H1 (cell line): ENCODE measurements at regions not wholly inside any gene's neighbourhood (a gene's known extent, or its start where the extent isn't known, plus 50 kb on each side); places are given as distances from the start of the nearest gene placed in this dataset.

ENCODE experiments used
- CTCF ChIA-PET: fragments of 300-600 bp; sonication (Branson Sonifier 250); formaldehyde crosslinking; loops from one replicate; lab custom pipeline; 2021; ENCODE audit not compliant: partially characterized antibody; lab: Charles Lee
- POLR2A ChIA-PET: fragments of 300-600 bp; sonication (Branson Sonifier 250); formaldehyde crosslinking; loops from one replicate; lab custom pipeline; 2021; ENCODE audit warnings: inconsistent platforms; ENCODE audit not compliant: partially characterized antibody; lab: Charles Lee
- DNase-seq, 2 experiments: peaks; one replicate each; pipeline versions ENCODE4 v3.0.0 to v3.0.0-alpha.2; 2010 to 2022; ENCODE audit warnings: low spot score in 2 of 2, low read depth in 1 of 2, mixed read lengths in 1 of 2
- FAIRE-seq: peaks from 2 replicates; lab custom pipeline; 2011; peaks lifted over from hg19 to GRCh38; lab: Jason Lieb, UNC
- H2AFZ ChIP-seq: 2 replicates; pipeline ENCODE4 v1.8.1; 2012; ENCODE audit warnings: low read length, inconsistent platforms
- H2AK5ac ChIP-seq: 2 replicates; pipeline ENCODE4 v1.6.1; 2013; ENCODE audit warnings: low read depth, low read length
- H2BK120ac ChIP-seq: replicated peaks from 2 replicates; pipeline ENCODE3; 2013; ENCODE audit warnings: low read depth, low read length, inconsistent platforms
- H2BK12ac ChIP-seq: 2 replicates; pipeline ENCODE4 v1.6.1; 2013; ENCODE audit warnings: low read depth, low read length
- H2BK15ac ChIP-seq: 2 replicates; pipeline ENCODE4 v1.6.1; 2013; ENCODE audit warnings: low read length
- H2BK20ac ChIP-seq: 2 replicates; pipeline ENCODE4 v1.6.1; 2013; ENCODE audit warnings: low read length
- H2BK5ac ChIP-seq: 2 replicates; pipeline ENCODE4 v1.6.1; 2013; ENCODE audit warnings: low read depth, low read length
- H3K14ac ChIP-seq: 2 replicates; pipeline ENCODE4 v1.6.1; 2013; ENCODE audit warnings: inconsistent platforms; ENCODE audit not compliant: insufficient read length
- H3K18ac ChIP-seq: 2 replicates; pipeline ENCODE4 v1.6.1; 2013; ENCODE audit warnings: low read length; ENCODE audit errors: extremely low read depth
- H3K23ac ChIP-seq: 2 replicates; pipeline ENCODE4 v1.6.1; 2013; ENCODE audit warnings: inconsistent platforms; ENCODE audit not compliant: insufficient read length
- H3K23me2 ChIP-seq: 2 replicates; pipeline ENCODE4 v1.6.1; 2013; ENCODE audit warnings: low read depth, low read length
- H3K27ac ChIP-seq: 2 replicates; pipeline ENCODE4 v1.6.1; 2011; ENCODE audit warnings: low read depth, low read length, inconsistent platforms
- H3K27me3 ChIP-seq, 4 experiments: replicated peaks in 1 of 4; 1 replicate in 1 of 4; 2 replicates in 3 of 4; pipeline versions ENCODE4 v1.6.1 to v1.8.1; 2011 to 2013; ENCODE audit warnings: low read length in 3 of 4, mild to moderate bottlenecking in 3 of 4, inconsistent platforms in 2 of 4, mixed read lengths in 2 of 4, moderate library complexity in 1 of 4; ENCODE audit not compliant: control insufficient read depth in 3 of 4, insufficient read depth in 3 of 4; ENCODE audit errors: extremely low read depth in 1 of 4
- H3K36me3 ChIP-seq, 4 experiments: 2 replicates each; pipeline versions ENCODE4 v1.6.1 to v1.8.1; 2011 to 2013; ENCODE audit warnings: mild to moderate bottlenecking in 4 of 4, low read length in 3 of 4, moderate library complexity in 2 of 4, control low read depth in 1 of 4, inconsistent platforms in 1 of 4; ENCODE audit not compliant: insufficient read depth in 4 of 4, control insufficient read depth in 2 of 4
- H3K4ac ChIP-seq: replicated peaks from 2 replicates; pipeline ENCODE3; 2013; ENCODE audit warnings: low read length, low read depth, mixed read lengths, inconsistent platforms; ENCODE audit not compliant: insufficient read length
- H3K4me1 ChIP-seq, 4 experiments: replicated peaks in 1 of 4; 1 replicate in 1 of 4; 2 replicates in 3 of 4; pipeline versions ENCODE4 v1.6.1 to v1.8.1; 2011 to 2013; ENCODE audit warnings: low read length in 3 of 4, inconsistent platforms in 2 of 4, mixed read lengths in 1 of 4; ENCODE audit not compliant: insufficient read depth in 4 of 4, control insufficient read depth in 3 of 4
- H3K4me2 ChIP-seq, 2 experiments: 2 replicates each; pipeline versions ENCODE4 v1.6.1 to v1.8.1; 2011 to 2013; ENCODE audit warnings: low read depth in 2 of 2, low read length in 2 of 2, control low read depth in 1 of 2, inconsistent platforms in 1 of 2, mild to moderate bottlenecking in 1 of 2; ENCODE audit not compliant: insufficient read depth in 1 of 2
- H3K4me3 ChIP-seq, 4 experiments: fragments of 200-600, 300-600 bp in 1 of 4; sonication (generic), shearing (Covaris generic), sonication (Bioruptor Twin) in 1 of 4; 2 replicates each; pipeline versions ENCODE4 v1.5.1 to v1.8.1; 2011 to 2016; ENCODE audit warnings: low read length in 4 of 4, low read depth in 3 of 4, control low read depth in 2 of 4, inconsistent platforms in 2 of 4, mild to moderate bottlenecking in 2 of 4, mixed read lengths in 1 of 4, moderate library complexity in 1 of 4; ENCODE audit not compliant: insufficient read depth in 2 of 4; ENCODE audit errors: extremely low read depth in 1 of 4
- H3K56ac ChIP-seq: replicated peaks from 2 replicates; pipeline ENCODE3; 2013; ENCODE audit warnings: low read depth, mild to moderate bottlenecking, mixed read lengths, low read length, inconsistent platforms; ENCODE audit not compliant: insufficient read length
- H3K79me1 ChIP-seq: 2 replicates; pipeline ENCODE4 v1.6.1; 2013; ENCODE audit warnings: low read depth, low read length, control low read depth
- H3K79me2 ChIP-seq, 2 experiments: 2 replicates each; pipeline versions ENCODE4 v1.6.1 to v1.8.1; 2012 to 2013; ENCODE audit warnings: low read length in 2 of 2, mild to moderate bottlenecking in 2 of 2, inconsistent platforms in 1 of 2; ENCODE audit not compliant: insufficient read depth in 2 of 2, control insufficient read depth in 1 of 2
- H3K9ac ChIP-seq, 4 experiments: replicated peaks in 1 of 4; 1 replicate in 1 of 4; 2 replicates in 3 of 4; pipeline versions ENCODE4 v1.6.1 to v1.8.1; 2011 to 2013; ENCODE audit warnings: low read depth in 3 of 4, low read length in 3 of 4, control low read depth in 2 of 4, mild to moderate bottlenecking in 2 of 4, moderate library complexity in 2 of 4, inconsistent platforms in 1 of 4; ENCODE audit errors: extremely low read depth in 1 of 4
- H3K9me3 ChIP-seq, 2 experiments: 2 replicates each; pipeline versions ENCODE4 v1.6.1 to v1.8.1; 2012 to 2013; ENCODE audit warnings: mild to moderate bottlenecking in 2 of 2, moderate library complexity in 2 of 2, control low read depth in 1 of 2, inconsistent platforms in 1 of 2, low read depth in 1 of 2, low read length in 1 of 2, mixed read lengths in 1 of 2; ENCODE audit not compliant: insufficient read depth in 2 of 2
- H4K20me1 ChIP-seq, 2 experiments: replicated peaks in 1 of 2; 2 replicates each; pipeline versions ENCODE3 to v1.8.1; 2011 to 2013; ENCODE audit warnings: inconsistent platforms in 2 of 2, low read length in 2 of 2, mild to moderate bottlenecking in 1 of 2; ENCODE audit not compliant: insufficient read depth in 2 of 2, control insufficient read depth in 1 of 2
- H4K5ac ChIP-seq: 2 replicates; pipeline ENCODE4 v1.6.1; 2013; ENCODE audit warnings: low read length, low read depth, mixed read lengths, inconsistent platforms; ENCODE audit not compliant: insufficient read length
- H4K8ac ChIP-seq: 2 replicates; pipeline ENCODE4 v1.8.0; 2013; ENCODE audit warnings: mild to moderate bottlenecking, moderate library complexity, low read length, inconsistent platforms; ENCODE audit not compliant: insufficient read depth; ENCODE audit errors: extremely low read depth
- H4K91ac ChIP-seq: replicated peaks from 2 replicates; pipeline ENCODE3; 2013; ENCODE audit warnings: low read length, mixed read lengths, inconsistent platforms; ENCODE audit not compliant: insufficient read length
- ASH2L ChIP-seq: fragments of 200-600, 300-600 bp; sonication (generic); IDR thresholded peaks from one replicate; pipeline ENCODE4 v1.7.1; 2017; ENCODE audit warnings: low read length
- BCL11A ChIP-seq, 2 experiments: IDR thresholded peaks; one replicate each; pipeline ENCODE4 v1.6.1; 2011; ENCODE audit warnings: low read depth in 2 of 2, low read length in 2 of 2, mild to moderate bottlenecking in 2 of 2
- CBX8 ChIP-seq: fragments of 300-800, 300-1000 bp; sonication (generic); IDR thresholded peaks from 2 replicates; pipeline ENCODE4 v1.7.1; 2016; ENCODE audit warnings: low read depth, low read length, borderline replicate concordance
- PHF8 ChIP-seq: fragments of 200-600 bp; sonication (generic); conservative IDR thresholded peaks from 2 replicates; pipeline ENCODE4 v1.7.1; 2012; ENCODE audit warnings: low read depth, mild to moderate bottlenecking, inconsistent platforms, low read length, moderate library complexity
- RAD21 ChIP-seq, 2 experiments: IDR thresholded peaks in 1 of 2; conservative IDR thresholded peaks in 1 of 2; 2 replicates each; pipeline ENCODE4 v1.6.1; 2011; ENCODE audit warnings: low read depth in 2 of 2, low read length in 2 of 2, improper control_type of control experiment in 1 of 2, inconsistent platforms in 1 of 2, mild to moderate bottlenecking in 1 of 2, moderate library complexity in 1 of 2
- RFX5 ChIP-seq: IDR thresholded peaks from 2 replicates; pipeline ENCODE4 v1.6.1; 2011; ENCODE audit warnings: low read depth, low read length, improper control_type of control experiment, borderline replicate concordance
- SIRT6 ChIP-seq: IDR thresholded peaks from one replicate; pipeline ENCODE4 v1.7.1; 2012; ENCODE audit warnings: low read length, inconsistent platforms
- SIX5 ChIP-seq: IDR thresholded peaks from 2 replicates; pipeline ENCODE4 v1.6.1; 2011; ENCODE audit warnings: mild to moderate bottlenecking, low read depth, low read length
- TCF12 ChIP-seq: IDR thresholded peaks from 2 replicates; pipeline ENCODE4 v1.6.1; 2011; ENCODE audit warnings: low read depth, mild to moderate bottlenecking, low read length
- WGBS, 2 experiments: shearing (Covaris generic) in 1 of 2; methylation state at CpG; one replicate each; pipeline versions ENCODE4 v1.1.6 to v1.1.7; 2013 to 2015; ENCODE audit warnings: low lambda C conversion rate in 2 of 2, mixed read lengths in 2 of 2, inconsistent platforms in 1 of 2, low coverage in 1 of 2, missing lambda C conversion rate in 1 of 2; ENCODE audit not compliant: insufficient replicate concordance in 2 of 2, insufficient coverage in 1 of 2, insufficient read length in 1 of 2; ENCODE audit errors: extremely low coverage in 1 of 2, missing lambda C conversion rate in 1 of 2; 5-methylcytosine and 5-hydroxymethylcytosine counted together
- TF ChIP-seq, protein P1 (sequence below): IDR thresholded peaks from 2 replicates; pipeline ENCODE4 v1.6.1; 2012; ENCODE audit warnings: low read length, inconsistent platforms
- TF ChIP-seq, protein P2 (sequence below), 3 experiments: IDR thresholded peaks; 1 replicate in 2 of 3; 2 replicates in 1 of 3; pipeline versions ENCODE4 v1.5.1 to v1.6.1; 2011; ENCODE audit warnings: low read length in 3 of 3, mild to moderate bottlenecking in 3 of 3, inconsistent platforms in 2 of 3, low read depth in 1 of 3, moderate library complexity in 1 of 3; ENCODE audit not compliant: insufficient read depth in 1 of 3; ENCODE audit errors: control extremely low read depth in 1 of 3

DNA sequence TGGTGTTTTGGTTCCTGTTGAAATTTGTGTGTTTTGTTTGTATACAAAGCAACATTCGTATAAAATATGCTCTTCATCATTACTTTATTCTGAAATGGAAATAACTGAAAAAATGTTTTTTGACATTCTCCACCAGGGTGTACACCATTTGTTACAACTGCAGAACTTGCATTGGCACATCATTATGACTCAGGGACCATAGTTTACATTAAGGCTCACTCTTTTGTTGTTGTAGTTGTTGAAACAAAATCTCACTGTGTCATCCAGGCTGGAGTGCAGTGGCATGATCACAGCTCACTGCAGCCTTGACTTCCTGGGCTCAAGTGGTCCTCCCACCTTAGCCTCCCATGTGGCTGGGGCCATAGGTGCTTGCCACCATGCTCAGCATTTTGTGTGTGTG, 676.6 kb downstream of the TDRD15 start:
- Histone ChIP-seq H4K5ac (no peak overlapping the region), H3K4ac (no peak overlapping the region), H3K23ac (no peak overlapping the region), H2BK15ac (no peak overlapping the region), H3K18ac (no peak overlapping the region), H2AK5ac (no peak overlapping the region), H3K36me3 (no peaks in the 10 kb centered on the region), H3K4me2 (no peak overlapping the region), H4K91ac (no peak overlapping the region), H4K20me1 (no peaks in the 10 kb centered on the region), H2AFZ (no peak overlapping the region), H4K8ac (no peak overlapping the region), H3K14ac (no peak overlapping the region), H3K56ac (no peak overlapping the region), H3K4me1 (no peaks in the 10 kb centered on the region), H3K4me3 (no peak overlapping the region), H2BK12ac (no peak overlapping the region), H3K79me1 (no peaks in the 10 kb centered on the region), H3K23me2 (no peaks in the 10 kb centered on the region; the same call in 1 of the 2 replicates), H2BK120ac (no peak overlapping the region), H3K79me2 (no peaks in the 10 kb centered on the region), H3K9me3 (no peaks in the 10 kb centered on the region), H2BK20ac (no peak overlapping the region), H3K27me3 (peaks cover 0 to 1% (median 0%) of the 10 kb centered on the region in 4 experiments; a peak in 1 of 7 replicates), H3K9ac (no peak overlapping the region), H3K27ac (no peak overlapping the region), H2BK5ac (no peak overlapping the region)
- FAIRE-seq (no peak), DNase-seq (no peak)
- CTCF ChIA-PET = no interaction called here
- POLR2A ChIA-PET = no interaction called here
- 83% methylated on average over 1 of the region's 1 CpG; no CpG with 5 or more reads in 1 of the 2 experiments for WGBS, 2 experiments
- no peak for TF ChIP-seq SIRT6
- no peak for TF ChIP-seq RFX5
- TF ChIP-seq RAD21 (IDR thresholded peaks at IDR 0.05 in 1 of 2, conservative IDR thresholded peaks at IDR 0.05 in 1 of 2; ENCODE audit: low read depth in 2 of 2, low read length in 2 of 2) = no peak
- no peak for TF ChIP-seq BCL11A (IDR thresholded peaks at IDR 0.05; ENCODE audit: low read depth in 2 of 2, low read length in 2 of 2)
- TF ChIP-seq CBX8 = no peak
- TF ChIP-seq PHF8 = no peak
- TF ChIP-seq TCF12 = no peak
- TF ChIP-seq ASH2L = no peak
- TF ChIP-seq, protein P1, sequence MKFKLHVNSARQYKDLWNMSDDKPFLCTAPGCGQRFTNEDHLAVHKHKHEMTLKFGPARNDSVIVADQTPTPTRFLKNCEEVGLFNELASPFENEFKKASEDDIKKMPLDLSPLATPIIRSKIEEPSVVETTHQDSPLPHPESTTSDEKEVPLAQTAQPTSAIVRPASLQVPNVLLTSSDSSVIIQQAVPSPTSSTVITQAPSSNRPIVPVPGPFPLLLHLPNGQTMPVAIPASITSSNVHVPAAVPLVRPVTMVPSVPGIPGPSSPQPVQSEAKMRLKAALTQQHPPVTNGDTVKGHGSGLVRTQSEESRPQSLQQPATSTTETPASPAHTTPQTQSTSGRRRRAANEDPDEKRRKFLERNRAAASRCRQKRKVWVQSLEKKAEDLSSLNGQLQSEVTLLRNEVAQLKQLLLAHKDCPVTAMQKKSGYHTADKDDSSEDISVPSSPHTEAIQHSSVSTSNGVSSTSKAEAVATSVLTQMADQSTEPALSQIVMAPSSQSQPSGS = no peak
- TF ChIP-seq, protein P2, sequence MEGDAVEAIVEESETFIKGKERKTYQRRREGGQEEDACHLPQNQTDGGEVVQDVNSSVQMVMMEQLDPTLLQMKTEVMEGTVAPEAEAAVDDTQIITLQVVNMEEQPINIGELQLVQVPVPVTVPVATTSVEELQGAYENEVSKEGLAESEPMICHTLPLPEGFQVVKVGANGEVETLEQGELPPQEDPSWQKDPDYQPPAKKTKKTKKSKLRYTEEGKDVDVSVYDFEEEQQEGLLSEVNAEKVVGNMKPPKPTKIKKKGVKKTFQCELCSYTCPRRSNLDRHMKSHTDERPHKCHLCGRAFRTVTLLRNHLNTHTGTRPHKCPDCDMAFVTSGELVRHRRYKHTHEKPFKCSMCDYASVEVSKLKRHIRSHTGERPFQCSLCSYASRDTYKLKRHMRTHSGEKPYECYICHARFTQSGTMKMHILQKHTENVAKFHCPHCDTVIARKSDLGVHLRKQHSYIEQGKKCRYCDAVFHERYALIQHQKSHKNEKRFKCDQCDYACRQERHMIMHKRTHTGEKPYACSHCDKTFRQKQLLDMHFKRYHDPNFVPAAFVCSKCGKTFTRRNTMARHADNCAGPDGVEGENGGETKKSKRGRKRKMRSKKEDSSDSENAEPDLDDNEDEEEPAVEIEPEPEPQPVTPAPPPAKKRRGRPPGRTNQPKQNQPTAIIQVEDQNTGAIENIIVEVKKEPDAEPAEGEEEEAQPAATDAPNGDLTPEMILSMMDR (IDR thresholded peaks at IDR 0.05; ENCODE audit: control extremely low read depth in 1 of 3, insufficient read depth in 1 of 3, low read depth in 1 of 3, low read length in 3 of 3) = no peak
- TF ChIP-seq SIX5 = no peak
